Fibroblast of skin of scalp (primary cell): ENCODE measurements at regions not wholly inside any gene's neighbourhood (a gene's known extent, or its start where the extent isn't known, plus 50 kb on each side); places are given as distances from the start of the nearest gene placed in this dataset.
"Not testable (repeated sequence)": the region's sequence is repeated elsewhere in the genome, so short reads cannot be mapped to it uniquely, and the experiment has no call there.

ENCODE experiments used
- DNase-seq: peaks from one replicate; pipeline ENCODE4 v3.0.0-alpha.2; 2013

GRCh38 chr6:50899306-50899870, 80.7 kb downstream of the TFAP2B start:
- peak; percentile 8 for DNase-seq

- DNase-seq, result no peak
Measured at GRCh38 chr6:50902260-50902659, 83.6 kb downstream of the TFAP2B start.

GRCh38 chr6:50905297-50905696, 86.6 kb downstream of the TFAP2B start:
- DNase-seq, result no peak

GRCh38 chr6:50907565-50907964, 88.9 kb downstream of the TFAP2B start:
- no peak for DNase-seq

- DNase-seq, result no peak
Measured at GRCh38 chr6:50913105-50913770, 94.6 kb downstream of the TFAP2B start.

- DNase-seq, result not testable (repeated sequence)
Measured at GRCh38 chr6:50921378-50921777, 102.7 kb downstream of the TFAP2B start.

- DNase-seq, result no peak
Measured at GRCh38 chr6:50921968-50922367, 103.3 kb downstream of the TFAP2B start.

- DNase-seq, result no peak
Measured at GRCh38 chr6:50922579-50923525, 104.2 kb downstream of the TFAP2B start.

- no peak for DNase-seq
Measured at GRCh38 chr6:50924758-50925157, 106.1 kb downstream of the TFAP2B start.

GRCh38 chr6:50925548-50925947, 106.9 kb downstream of the TFAP2B start:
- DNase-seq, result no peak

- no peak for DNase-seq
Measured at GRCh38 chr6:50925981-50926380, 107.3 kb downstream of the TFAP2B start.

- DNase-seq, result peak; percentile 22
Measured at GRCh38 chr6:50927800-50928199, 109.1 kb downstream of the TFAP2B start.

GRCh38 chr6:50929323-50929722, 110.7 kb downstream of the TFAP2B start:
- no peak for DNase-seq

GRCh38 chr6:50935442-50935841, 116.8 kb downstream of the TFAP2B start:
- no peak for DNase-seq

- peak; percentile 45 for DNase-seq
Measured at GRCh38 chr6:50936277-50936681, 117.6 kb downstream of the TFAP2B start.

- DNase-seq, result no peak
Measured at GRCh38 chr6:50939931-50940330, 121.3 kb downstream of the TFAP2B start.

- no peak for DNase-seq
Measured at GRCh38 chr6:50945789-50946188, 127.1 kb downstream of the TFAP2B start.

- DNase-seq, result peak; percentile 58
Measured at GRCh38 chr6:50952092-50952907, 133.6 kb downstream of the TFAP2B start.

- no peak for DNase-seq
Measured at GRCh38 chr6:50956014-50956413, 137.3 kb downstream of the TFAP2B start.

GRCh38 chr6:50958148-50958697, 139.6 kb downstream of the TFAP2B start:
- no peak for DNase-seq

- DNase-seq, result no peak
Measured at GRCh38 chr6:50959081-50959641, 140.5 kb downstream of the TFAP2B start.

- no peak for DNase-seq
Measured at GRCh38 chr6:50961611-50962010, 142.9 kb downstream of the TFAP2B start.
